OCI-LY7 (cell line): ENCODE measurements at regions not wholly inside any gene's neighbourhood (a gene's known extent, or its start where the extent isn't known, plus 50 kb on each side); places are given as distances from the start of the nearest gene placed in this dataset.

Experiments
- EZH2phosphoT487 ChIP-seq: fragments of 200-600 bp; sonication (generic); IDR thresholded peaks from 2 replicates; pipeline ENCODE4 v1.6.1; 2018; ENCODE audit warnings: low read depth, borderline replicate concordance, mild to moderate bottlenecking, mixed run types, antibody characterized with exemption, low read length, moderate library complexity, mixed read lengths
- TF ChIP-seq, protein P1 (sequence below): fragments of 200-600 bp; sonication (generic); conservative IDR thresholded peaks from 2 replicates; pipeline ENCODE4 v1.5.1; 2014; ENCODE audit warnings: mild to moderate bottlenecking, antibody characterized with exemption, low read length, moderate library complexity, mixed read lengths

DNA sequence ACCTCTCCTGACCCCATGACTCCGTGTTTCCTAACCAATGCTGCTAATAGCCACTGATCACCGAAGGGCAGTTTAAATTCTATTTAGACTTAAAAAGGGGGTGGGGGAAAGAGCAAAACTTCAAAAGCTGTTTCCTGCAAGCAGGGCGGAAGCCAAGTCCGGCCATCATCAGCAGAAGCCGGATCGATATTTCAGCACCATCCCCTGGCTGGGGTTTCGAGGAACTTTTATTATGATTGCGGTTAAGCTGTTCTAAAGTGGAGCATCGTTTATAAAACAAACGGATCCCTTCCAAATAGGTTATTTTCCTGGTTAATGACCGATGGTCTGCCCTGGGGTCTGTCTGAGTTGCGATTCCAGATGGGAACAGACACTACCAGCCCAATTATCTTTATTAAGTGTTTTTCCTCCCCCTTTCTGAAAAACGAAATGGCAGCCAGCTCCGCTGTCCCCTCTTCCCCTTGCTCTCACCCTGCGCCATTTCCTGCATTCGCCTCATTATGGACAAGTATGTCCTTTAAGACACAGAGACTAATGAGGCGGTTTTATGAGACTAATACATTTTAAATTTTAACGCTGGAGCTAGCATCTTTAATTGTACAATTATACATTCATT lies 76.1 kb upstream of the IRX3 start:
- TF ChIP-seq, protein P1, sequence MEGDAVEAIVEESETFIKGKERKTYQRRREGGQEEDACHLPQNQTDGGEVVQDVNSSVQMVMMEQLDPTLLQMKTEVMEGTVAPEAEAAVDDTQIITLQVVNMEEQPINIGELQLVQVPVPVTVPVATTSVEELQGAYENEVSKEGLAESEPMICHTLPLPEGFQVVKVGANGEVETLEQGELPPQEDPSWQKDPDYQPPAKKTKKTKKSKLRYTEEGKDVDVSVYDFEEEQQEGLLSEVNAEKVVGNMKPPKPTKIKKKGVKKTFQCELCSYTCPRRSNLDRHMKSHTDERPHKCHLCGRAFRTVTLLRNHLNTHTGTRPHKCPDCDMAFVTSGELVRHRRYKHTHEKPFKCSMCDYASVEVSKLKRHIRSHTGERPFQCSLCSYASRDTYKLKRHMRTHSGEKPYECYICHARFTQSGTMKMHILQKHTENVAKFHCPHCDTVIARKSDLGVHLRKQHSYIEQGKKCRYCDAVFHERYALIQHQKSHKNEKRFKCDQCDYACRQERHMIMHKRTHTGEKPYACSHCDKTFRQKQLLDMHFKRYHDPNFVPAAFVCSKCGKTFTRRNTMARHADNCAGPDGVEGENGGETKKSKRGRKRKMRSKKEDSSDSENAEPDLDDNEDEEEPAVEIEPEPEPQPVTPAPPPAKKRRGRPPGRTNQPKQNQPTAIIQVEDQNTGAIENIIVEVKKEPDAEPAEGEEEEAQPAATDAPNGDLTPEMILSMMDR = no peak
- no peak for TF ChIP-seq EZH2phosphoT487
